DMS 273 (cell line): ENCODE measurements at regions not wholly inside any gene's neighbourhood (a gene's known extent, or its start where the extent isn't known, plus 50 kb on each side); places are given as distances from the start of the nearest gene placed in this dataset.

Experiments
- DNase-seq: peaks from one replicate; lab custom pipeline; 2025; ENCODE audit not compliant: unreplicated experiment; lab: John Stamatoyannopoulos, UW

DNA sequence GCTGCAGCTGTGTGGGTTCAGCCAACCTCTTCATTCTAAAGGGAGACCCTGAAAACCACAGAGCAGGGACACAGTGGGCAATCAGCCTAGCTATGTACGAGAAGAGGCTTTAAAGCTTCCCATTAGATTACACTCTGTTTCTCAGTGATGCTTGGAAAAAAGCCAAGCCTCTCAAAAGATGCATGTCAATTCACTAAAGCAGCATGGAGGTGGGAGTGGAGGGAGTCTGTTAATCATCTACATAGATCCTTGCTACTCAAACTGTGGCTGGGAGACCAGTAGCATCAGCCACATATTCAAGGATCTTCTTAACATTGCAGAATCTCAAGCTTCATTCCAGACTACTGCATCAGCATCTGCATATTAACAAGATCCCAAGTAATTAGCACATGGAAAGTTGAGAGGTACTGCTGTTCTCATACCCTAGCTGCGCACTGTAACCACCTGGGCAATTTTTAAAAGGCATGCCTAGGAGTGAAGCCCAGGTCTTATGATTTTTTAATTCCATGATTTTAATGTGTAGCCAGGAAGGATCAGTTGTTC is 305.9 kb downstream of the PMP22 start:
- peak; percentile 0 for DNase-seq

DNA sequence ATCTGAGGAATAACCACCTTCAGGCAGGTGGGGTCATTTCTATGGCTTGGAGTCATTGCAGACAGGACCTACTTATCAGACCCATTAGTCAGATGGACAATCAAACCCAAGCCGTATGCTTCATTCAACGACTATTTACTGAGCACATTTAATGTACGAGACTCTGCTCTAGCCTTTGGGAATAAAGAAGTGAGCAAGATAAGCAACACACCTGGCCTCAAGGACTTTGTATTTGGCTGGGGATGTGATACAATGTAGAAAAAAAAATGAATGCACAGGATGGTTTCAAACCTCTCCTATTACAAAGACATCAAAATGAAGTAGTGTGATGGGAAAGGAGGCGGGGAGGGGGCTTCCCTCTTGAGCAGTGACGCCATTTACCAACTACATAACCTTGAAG is 311.7 kb downstream of the PMP22 start:
- no peak for DNase-seq

DNA sequence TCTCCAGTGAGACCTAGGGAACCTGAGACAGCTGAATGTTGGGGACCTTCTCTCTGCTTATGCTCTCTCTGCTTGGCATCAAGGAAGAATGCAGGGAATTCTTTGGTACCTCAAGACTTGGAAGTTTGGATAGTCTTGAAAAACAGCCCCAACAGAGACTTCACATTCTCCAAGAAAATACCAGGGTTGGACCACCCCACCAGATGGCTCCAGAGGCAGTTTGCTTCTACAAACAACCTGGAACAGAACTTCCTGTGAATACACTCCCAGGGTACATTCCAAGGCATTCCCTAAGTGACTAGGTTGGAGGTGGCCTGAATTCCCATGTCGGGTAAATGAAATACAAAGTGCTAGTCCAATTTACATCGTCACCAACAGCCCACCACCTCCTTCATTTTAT is 314.4 kb downstream of the PMP22 start:
- no peak for DNase-seq

DNA sequence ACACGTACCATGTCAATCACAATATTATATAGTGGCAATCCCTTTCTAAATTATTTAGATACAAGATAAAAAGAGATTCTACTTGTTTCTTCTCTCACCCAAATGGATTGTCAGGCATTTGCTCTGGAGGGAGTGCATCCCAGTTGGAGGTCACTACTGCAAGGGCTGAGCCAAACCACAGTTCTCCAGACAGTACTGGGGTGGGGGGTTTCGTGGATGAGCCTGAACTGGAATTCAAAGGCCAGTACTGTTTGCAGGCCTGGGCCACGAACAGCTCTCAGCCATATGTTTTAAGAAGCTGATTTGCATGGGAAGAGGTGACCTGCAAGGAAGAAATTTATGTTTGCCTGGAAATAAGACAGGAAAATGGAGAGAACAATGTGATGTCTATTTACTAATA is 314.9 kb downstream of the PMP22 start:
- DNase-seq = no peak

DNA sequence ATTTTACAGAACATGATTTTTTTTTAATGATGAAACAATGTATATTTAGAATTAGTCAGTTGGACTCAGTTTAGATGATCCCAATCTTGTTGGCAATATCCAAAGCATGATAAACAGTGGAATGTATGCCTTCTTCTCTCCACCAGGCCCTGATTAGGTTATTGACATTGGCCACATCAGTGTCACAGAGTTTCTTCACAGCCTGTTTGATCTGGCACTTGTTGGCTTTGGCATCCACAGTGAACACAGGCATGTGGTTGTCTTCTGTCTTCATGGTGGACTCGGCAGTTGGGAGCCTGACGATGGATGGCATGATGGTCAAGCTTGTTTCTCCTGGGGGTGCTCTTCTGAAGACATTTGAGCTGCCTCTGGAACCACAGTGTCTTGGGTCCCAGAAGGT is 317.5 kb downstream of the PMP22 start:
- no peak for DNase-seq

DNA sequence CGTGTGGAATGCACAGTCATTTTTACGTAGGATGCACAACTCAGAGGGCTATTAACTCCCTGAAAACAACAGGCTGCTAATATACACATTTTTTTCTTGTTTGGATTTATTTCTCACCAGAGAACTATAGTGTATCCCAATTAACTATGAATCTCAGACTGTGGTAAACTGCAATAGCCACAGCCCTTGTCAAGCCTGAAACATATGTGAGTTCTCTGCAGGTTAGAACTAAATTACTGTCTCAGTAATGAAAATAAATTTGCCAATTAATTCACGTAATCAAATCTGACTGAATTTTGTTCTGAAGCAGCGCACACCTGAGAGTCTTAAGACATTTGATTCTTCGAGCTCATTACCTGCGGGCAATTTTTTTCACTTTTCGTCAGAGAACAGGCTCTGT is 318.6 kb downstream of the PMP22 start:
- no peak for DNase-seq

DNA sequence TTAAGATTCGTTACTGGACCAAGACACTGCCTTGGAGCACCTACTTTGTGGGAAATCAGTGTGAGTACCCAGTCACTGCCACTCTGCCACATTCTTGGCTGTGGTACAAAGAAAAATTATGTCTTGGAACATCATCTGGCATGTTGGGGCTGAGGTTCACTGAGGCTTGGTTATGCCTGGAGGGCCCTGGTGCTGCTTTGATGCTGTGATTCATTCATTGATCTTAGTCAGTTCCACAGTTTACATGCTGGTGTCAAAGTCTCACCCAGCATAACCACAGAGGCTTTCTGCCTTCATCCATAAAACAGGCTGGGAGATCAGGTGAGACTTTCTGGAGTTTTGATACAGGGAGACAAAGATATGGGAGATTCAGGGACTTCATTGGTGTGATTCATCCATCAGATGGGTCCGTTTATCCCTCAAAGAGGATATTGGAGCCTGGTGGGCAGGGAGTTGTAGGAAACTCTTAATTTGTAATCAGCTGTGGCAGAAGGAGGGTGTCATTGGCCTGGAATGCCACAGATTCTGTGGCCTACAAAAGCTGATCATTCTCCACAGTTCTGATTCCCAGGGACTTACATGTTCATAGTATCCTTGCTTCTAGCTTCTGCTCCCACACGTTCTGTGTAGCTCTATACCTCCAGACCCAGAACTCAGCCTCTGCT is 322.5 kb downstream of the PMP22 start:
- DNase-seq = no peak

DNA sequence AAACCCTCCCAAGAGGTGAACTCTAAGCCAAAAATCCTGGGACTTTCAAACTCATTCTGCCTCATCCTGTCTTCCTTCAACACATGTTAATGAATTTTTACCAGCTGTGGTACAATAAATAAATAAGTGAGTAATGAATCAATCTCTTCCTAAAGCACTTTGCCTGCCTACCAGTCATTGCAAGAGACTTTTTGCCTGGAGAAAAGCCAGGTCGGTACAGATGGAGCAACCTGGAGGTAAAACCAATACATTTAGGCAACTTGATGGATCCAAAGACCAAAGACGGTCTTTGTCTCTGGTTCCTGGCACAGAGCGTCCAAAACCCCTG is 324.2 kb downstream of the PMP22 start:
- no peak for DNase-seq

DNA sequence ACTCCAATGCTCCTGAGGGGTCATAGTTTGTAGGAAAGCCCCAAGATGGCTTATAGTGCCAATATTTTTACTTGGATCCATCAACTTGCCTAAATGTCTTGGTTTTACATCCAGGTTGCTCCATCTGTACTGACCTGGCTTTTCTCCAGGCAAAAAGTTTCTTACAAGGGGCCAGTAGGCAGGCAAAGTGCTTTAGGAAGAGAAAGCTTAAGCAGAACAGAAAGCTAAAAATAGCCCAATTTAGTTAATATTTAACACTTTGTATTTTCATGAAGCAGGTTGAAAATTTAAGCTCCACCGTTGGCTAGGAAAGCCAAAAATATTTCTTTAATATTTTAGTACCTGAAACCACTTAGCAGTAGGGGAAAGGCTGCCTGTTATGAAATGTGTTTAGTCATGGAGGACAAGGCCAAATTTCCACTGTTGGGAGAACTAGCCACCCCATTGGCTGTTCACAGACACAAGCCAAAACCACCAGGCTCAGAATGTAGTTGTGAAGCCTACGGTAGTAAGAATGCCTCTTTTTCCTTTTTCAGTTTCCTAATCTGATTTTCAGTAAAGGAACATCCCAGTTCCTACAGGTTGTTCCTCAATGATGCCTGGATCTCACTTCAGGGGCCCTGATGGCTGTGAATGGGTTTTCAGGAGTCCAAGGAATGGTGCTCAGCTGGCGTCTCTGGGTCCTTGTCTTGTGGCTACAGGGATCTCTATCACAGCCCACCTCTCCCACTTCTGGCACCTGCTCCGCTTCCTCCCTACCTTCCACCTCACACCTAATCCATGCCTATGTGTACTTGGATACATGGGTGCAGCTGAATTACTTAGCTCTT is 324.8 kb downstream of the PMP22 start:
- DNase-seq = no peak

DNA sequence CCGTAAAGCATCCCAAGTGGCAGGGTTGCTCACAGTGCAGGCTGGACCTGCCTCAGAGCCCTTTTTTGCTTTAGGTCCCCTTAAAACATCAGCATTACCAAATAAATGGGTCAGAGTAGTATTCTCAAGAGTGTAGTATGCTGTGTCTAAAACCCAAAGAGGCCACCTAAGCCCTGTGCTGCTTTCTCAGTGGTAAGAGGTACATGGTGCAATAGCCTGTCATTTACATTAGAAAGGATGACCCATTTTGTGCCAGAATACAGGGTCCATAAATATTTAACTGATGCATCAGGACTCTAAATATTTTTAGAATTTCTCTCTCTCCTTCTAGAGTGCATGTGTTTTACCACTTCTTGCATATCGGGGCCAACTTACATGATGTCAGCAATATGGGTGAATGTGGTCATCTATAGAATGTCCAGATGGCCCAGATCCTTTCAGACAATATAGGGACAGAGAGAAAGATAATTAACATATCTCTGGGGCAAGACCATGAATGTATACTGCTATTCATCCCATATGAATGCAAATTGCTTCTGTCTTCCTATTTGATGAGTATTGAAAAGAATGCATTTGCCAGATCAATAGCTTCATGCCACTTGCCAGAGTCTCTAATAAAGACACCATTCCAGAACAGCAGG is 329.2 kb downstream of the PMP22 start:
- DNase-seq = no peak

DNA sequence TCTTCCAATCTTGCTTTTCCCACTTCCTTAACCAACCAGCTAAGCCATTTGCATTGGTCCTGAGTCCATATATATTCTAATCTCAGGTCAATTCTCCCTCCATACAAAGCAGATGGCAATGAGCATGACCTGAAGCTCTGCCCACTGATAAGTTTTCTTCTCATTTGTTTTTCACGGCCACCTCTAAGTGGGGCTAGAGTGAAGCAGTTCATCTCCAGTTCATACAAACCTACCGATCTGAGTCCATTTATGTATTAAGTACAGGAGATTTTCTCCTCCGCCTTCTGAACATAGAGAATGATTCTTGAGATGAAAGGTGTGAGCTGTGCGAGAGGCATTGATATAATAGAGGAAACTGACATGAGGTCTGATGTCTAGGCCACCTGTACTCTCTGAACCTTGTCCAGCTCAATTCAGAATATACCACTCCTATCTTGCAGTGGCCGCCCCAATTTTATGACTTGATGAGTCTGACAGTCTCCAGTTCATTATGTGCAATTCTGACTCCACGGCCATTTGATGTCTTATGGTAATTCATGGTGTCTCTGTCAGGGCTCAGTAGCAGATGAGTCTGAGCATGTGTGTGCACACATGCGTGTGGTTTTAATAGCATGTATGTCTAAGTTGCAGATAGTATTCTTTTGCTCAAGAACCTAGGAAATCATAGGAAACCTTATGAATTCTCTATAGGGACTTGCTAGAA is 329.8 kb downstream of the PMP22 start:
- DNase-seq = no peak

DNA sequence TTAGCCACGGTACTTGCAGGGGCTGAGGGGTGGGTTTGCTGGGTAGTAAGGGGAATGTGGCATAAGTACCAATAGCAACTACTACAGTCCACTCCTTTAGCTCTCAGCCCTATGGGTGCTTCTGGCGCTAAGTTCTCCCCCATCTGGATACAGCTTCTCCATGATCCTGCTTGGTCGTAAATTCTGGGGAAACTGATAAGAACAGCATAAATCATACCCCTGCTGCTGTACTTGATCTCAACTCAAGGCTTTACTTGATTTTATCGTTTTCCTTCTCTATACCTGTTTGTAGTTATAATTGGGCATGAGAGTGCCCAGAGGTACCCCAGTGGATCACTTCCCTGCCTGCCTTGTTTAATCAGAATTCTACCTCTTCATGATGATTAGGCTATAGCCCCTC is 331.4 kb downstream of the PMP22 start:
- no peak for DNase-seq

DNA sequence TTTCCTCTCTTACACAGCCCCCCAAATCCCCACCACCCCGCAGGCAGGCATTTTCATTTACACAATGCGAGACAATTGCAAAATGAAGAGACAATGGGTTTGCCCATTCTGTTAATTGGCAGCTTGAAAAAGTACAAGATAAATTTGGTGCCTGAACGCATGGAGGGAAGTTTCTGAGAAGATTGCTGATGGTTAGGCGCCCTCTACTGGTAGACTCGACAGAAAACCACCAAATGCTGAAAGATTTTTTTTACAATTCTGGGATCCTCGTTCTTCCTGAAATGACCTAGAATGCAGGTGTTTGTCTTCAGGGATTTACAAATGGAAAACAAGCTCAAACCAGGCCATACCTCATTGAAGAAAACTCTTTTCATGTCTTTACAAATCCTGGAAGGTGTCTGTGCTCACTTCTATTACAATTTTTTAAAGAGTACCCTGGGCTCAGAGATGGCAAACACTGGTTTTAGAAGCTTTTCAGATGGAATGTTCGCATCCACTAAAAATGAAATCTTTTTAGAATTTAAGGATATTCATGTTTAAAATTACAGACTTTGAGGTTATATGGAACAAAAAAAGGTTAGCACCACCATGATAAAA is 338.5 kb downstream of the PMP22 start:
- DNase-seq = peak; percentile 71

DNA sequence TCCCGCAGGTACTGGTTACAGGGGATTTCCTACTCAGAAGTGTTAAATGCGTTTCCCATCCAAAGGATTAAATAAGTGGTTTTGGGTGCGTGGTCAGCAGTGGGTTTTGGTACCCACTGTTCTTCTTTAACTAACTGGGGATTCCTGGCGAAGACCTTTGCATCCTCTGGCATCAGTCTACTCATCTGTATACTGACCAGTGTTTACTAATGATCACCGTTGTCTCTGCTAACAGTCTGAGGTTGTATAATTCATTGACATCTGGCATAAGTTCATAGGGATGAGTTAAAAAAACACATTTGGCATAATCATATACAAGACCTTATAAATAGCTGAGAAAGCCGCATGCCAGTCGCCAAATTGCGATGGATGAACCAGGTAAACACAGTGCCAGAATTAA is 339.1 kb downstream of the PMP22 start:
- no peak for DNase-seq

DNA sequence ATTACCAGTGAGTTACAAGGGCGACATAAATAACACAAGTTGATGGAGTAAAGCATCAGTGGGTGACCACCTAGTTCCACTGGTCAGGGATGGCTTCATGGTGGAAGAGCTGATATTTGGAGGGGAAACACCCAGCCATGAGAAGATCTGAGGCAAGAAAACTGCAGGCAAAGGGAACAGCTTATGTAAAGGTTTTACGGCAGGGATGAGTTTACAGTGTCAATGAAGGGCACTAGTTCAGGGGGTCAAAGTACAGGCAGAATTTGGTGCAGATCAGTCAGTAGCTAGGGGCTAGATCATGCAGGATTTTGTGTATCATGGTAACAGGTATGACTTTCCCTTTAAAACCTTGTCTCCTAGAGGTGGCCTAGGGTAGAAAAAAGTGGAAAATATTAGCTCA is 339.6 kb downstream of the PMP22 start:
- DNase-seq = no peak

DNA sequence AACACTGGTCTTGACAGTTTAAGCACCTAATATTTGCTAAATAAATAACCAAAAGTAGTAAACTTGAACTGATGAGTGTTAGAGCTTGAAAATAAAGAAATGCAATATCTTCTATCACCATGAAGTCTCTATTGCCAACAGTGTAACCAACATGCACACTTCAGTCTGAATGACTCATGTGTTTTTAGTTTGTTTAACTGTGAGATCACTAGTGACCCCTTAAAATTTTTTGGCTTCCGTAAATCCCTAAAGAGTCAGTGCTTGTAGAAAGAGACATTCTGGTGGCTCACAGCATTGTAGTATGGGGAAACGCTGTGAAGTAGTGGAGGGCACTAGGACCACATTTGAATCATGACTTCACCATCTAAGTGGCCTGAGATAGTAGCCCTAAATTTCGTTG is 341.1 kb downstream of the PMP22 start:
- no peak for DNase-seq

DNA sequence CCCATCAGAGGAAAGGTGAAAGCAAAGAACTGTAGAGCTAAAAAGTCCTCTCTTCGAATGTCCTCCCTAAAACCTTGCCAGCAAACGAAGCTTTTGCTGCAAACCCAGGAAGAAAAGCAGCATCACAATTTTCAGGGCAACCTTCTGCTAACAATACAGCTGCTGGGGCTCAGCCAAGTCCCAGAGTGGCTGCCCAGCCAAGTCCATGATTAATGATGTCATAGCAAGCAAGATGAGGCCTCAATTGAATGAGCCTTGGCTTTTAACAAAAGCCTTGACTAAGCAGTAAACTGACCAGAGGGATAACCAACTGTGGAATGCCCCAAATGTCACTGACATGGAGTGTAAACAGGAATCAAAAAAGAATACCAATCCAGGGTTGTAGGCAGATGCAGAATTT is 342.7 kb downstream of the PMP22 start:
- no peak for DNase-seq

DNA sequence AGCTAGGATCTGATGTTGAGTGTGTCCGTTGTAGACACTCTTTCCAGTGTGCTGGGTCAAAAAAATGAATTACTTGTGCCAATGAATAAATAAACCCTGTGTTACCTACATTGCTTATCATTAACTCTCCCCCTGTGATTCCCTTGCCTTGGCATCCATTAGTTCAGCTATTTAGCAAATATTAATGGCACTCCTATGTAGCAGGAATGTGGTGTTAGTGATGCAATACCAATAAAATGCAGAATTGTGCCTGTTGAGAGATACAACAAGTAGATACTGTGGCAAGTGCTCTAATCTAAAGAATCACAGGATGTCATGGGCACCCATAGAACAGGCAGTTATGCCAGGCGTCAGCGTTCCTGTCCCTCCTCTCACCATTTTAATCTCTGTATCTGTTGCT is 343.2 kb downstream of the PMP22 start:
- no peak for DNase-seq

DNA sequence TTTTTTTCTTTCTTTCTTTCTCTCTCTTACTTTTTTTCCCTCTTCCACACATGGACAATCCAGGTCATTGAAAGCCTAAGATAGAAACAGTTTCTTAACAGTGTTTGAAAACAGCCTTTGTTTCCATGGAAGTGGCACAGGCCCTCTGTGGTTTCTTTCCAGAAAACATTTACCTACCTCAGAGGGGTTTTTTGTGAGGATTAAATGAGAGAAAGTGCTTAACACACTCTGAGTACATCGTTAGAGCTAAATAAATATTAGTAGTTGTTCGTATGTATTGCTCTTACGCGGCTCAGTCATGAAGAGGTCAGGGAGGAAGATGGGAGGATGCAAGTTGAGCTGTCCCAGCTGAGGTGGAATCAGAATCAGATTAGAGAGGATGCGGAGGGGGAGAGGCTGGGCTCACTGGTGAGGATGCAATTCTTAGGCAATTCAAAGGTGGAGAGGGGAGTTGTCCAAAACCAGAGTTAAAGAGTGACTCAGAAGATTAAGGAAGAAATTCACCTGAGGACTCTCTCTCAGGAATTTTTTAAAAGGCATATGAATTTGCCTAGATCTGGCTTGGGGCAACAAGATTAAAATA is 345.4 kb downstream of the PMP22 start:
- no peak for DNase-seq

DNA sequence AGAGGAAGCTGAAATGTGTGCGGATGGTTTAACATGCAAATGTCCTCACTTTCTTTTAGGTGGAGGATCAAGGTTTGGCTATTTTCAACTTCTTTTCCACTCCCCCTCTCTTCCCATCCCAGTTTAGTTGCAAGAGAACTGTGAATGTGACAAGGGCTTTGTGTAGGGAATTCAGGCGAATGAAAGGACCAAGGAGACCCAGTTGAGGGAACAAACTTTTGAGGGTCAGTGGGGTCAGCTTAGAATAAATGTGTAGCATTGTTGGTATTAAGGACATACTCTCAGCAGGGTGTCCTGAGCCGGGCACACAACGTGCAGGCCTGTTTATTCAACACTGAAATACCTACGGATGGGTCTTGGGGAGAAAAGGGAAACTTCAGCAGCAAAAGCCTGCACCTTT is 346.0 kb downstream of the PMP22 start:
- DNase-seq = no peak

DNA sequence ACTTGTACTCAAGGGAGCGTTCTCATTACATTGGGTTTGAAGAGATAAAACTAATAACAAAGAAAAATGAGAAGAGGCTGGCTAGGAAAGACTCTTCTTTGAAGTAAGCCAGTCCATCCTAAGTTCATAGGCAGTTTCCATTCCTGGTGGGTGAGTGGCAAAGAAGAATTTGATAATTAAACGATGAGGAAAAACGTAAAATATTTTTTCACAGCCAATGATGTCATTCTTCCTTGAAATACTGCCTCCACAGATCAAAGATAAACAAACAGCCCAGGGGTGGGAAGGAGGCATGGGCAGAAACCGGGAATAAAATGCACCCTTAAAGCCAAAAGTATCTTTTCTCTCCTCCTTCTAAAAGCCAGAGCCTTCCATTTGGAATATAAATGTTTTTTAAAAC is 346.6 kb downstream of the PMP22 start:
- DNase-seq = no peak
